ENCODE measurements at regions not wholly inside any gene's neighbourhood (a gene's known extent, or its start where the extent isn't known, plus 50 kb on each side); places are given as distances from the start of the nearest gene placed in this dataset.

DNA sequence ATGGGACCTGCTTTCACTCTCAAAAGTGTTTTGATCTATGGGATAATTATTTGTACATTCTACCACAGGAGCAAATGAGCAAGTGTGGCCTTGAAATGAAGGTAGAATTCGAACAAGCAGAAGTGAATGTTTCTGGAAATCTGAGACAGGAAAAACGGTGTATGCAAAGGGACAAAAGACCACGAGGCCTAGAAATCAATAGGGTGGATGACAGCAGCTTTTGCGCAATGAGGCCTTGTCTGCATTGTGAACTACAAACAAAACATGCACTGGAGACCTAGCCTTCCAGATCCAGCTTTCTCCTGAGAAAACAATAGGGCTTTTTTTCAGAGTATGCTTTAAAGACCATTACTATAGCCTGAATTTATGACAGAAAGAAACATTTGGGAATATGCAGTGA, 1137.0 kb downstream of the ROBO2 start:
- no peak for DNase-seq (ENCODE audit: low read depth in 4 of 6, low spot score in 6 of 6)
- Histone ChIP-seq H3K27ac (ENCODE audit: low read depth, low read length) (no peak overlapping the region), H3K4me1 (ENCODE audit: control insufficient read depth, insufficient read depth, low read length) (no peaks in the 10 kb centered on the region), H3K36me3 (ENCODE audit: control insufficient read depth, insufficient read depth, low read length) (no peaks in the 10 kb centered on the region), H3K27me3 (ENCODE audit: control insufficient read depth, insufficient read depth, low read length) (no peaks in the 10 kb centered on the region), H3K4me3 (ENCODE audit: low read depth, low read length) (no peak overlapping the region), H3K9me3 (ENCODE audit: control insufficient read depth, insufficient read depth, low read length) (no peaks in the 10 kb centered on the region)
- 67% methylated on average over 4 of the region's 4 CpGs for WGBS (ENCODE audit: insufficient coverage)

DNA sequence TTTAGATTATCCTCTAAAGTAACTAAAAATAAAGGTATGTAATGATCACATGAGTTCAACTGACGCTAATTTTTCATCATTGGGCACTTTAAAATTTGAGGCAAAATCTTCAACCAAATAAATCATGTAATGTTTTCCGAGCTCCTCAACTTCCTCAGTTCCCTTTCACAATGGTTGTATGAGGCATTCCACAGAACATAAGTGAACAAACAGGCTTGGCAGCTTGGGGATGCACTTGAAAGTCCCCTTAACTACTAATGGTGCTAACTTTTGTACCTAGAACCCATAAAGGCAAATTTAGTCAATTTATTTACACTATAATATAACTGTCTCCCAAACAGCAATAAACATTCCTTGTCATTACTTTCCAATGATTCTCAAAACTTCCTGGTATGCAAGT, 1137.9 kb downstream of the ROBO2 start:
- 100% methylated on average over 1 of the region's 2 CpGs for WGBS (ENCODE audit: insufficient coverage)
- no peak overlapping the region for H3K27ac ChIP-seq (ENCODE audit: low read depth, low read length)
- H3K4me3 ChIP-seq (ENCODE audit: low read depth, low read length), result no peak overlapping the region
- H3K27me3 ChIP-seq (ENCODE audit: control insufficient read depth, insufficient read depth, low read length), result no peaks in the 10 kb centered on the region
- no peaks in the 10 kb centered on the region for H3K9me3 ChIP-seq (ENCODE audit: control insufficient read depth, insufficient read depth, low read length)
- no peak for DNase-seq (ENCODE audit: low read depth in 4 of 6, low spot score in 6 of 6)
- H3K4me1 ChIP-seq (ENCODE audit: control insufficient read depth, insufficient read depth, low read length), result no peaks in the 10 kb centered on the region
- H3K36me3 ChIP-seq (ENCODE audit: control insufficient read depth, insufficient read depth, low read length), result no peaks in the 10 kb centered on the region

DNA sequence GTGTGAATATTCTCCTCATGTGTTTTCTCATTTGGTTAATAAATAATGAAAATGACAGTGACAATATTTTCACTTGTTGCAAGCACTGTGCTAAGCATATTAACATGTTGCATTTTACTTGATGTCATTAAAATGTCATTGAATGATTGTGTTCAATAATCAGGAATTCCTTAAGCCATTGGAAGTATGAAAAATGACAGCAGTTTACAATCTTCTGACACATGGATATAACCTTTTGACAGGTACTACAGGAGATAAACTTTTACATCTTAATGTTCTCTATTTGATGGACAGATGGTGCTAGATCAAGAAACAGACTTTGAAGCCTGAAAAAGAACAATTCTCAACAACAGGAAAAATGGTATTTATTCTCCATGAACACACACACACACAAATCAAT, 1138.3 kb downstream of the ROBO2 start:
- Histone ChIP-seq H3K4me3 (ENCODE audit: low read depth, low read length) (no peak overlapping the region), H3K4me1 (ENCODE audit: control insufficient read depth, insufficient read depth, low read length) (no peaks in the 10 kb centered on the region), H3K36me3 (ENCODE audit: control insufficient read depth, insufficient read depth, low read length) (no peaks in the 10 kb centered on the region), H3K27ac (ENCODE audit: low read depth, low read length) (no peak overlapping the region), H3K9me3 (ENCODE audit: control insufficient read depth, insufficient read depth, low read length) (no peaks in the 10 kb centered on the region), H3K27me3 (ENCODE audit: control insufficient read depth, insufficient read depth, low read length) (no peaks in the 10 kb centered on the region)
- DNase-seq (ENCODE audit: low read depth in 4 of 6, low spot score in 6 of 6), result no peak

DNA sequence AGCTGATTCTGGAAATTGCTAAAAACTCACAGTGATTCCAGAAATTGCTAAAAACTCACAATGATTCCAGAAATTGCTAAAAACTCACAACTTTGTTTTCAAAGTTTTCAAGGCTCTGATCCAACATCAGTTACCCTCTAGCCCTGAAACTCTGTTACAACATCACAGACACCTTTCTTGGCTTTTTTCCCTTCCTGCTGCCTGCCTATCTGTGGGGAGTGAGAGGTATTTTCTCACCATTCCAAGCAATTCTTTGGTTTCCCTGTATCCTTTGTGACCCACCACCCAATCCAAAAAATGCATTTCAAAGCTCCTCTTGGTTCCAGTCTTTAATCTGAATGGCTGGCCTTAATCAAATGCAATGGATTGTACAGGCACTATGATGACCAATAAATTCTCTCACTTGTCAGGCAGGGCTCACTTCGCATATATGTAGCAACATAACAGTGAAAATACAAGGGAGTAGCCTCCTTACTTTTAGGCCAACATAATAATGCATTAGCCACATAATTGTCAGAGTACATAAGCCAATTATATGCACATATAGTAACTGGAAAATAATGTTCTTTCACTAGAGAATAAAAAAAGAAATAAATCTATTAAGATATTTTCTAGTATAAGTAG, 1139.0 kb downstream of the ROBO2 start:
- WGBS (ENCODE audit: insufficient coverage), result no CpG with 5 or more reads among the region's 1 CpG
- no peaks in the 10 kb centered on the region for H3K4me1 ChIP-seq (ENCODE audit: control insufficient read depth, insufficient read depth, low read length)
- H3K27me3 ChIP-seq (ENCODE audit: control insufficient read depth, insufficient read depth, low read length), result no peaks in the 10 kb centered on the region
- H3K27ac ChIP-seq (ENCODE audit: low read depth, low read length), result no peak overlapping the region
- H3K36me3 ChIP-seq (ENCODE audit: control insufficient read depth, insufficient read depth, low read length), result no peaks in the 10 kb centered on the region
- DNase-seq (ENCODE audit: low read depth in 4 of 6, low spot score in 6 of 6), result no peak
- H3K4me3 ChIP-seq (ENCODE audit: low read depth, low read length), result no peak overlapping the region
- no peaks in the 10 kb centered on the region for H3K9me3 ChIP-seq (ENCODE audit: control insufficient read depth, insufficient read depth, low read length)

DNA sequence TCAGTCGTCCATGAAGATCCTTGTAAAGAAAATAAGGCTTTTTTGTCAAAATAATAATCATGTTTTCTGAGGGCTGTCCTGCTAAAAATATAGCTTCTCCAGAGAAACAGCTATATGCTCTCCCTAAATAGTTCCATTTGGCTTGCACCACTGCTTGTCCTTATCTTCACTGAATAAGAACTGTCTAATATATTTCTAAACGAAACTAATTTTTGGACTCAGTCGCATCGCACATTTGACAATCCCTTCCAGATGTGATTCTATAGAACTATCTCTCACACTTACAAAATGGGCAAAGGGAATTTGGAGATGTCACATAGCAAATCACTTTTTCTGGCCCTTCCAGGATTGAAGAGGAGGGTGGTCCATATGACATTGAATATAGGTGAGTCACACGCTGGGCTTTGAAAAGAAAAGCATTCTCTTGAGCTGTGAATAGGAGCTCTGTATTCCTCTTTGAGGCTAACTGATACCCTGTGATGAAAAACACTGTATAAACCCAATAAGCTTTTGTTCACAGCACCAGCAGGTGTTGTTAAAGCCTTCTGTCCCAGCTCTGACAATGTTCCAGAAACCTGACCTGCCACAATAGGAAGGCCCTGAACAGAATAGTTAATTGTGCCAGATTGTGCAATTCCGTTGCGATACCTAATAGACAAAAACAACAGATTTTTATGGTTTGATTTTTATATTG, 1144.2 kb downstream of the ROBO2 start:
- no peak overlapping the region for H3K27ac ChIP-seq (ENCODE audit: low read depth, low read length)
- peak in 2 of 6 donors; percentile 26 to 34 for DNase-seq (ENCODE audit: low read depth in 4 of 6, low spot score in 6 of 6)
- WGBS (ENCODE audit: insufficient coverage), result no CpG with 5 or more reads among the region's 7 CpGs
- no peaks in the 10 kb centered on the region for H3K36me3 ChIP-seq (ENCODE audit: control insufficient read depth, insufficient read depth, low read length)
- H3K4me3 ChIP-seq (ENCODE audit: low read depth, low read length), result no peak overlapping the region
- H3K27me3 ChIP-seq (ENCODE audit: control insufficient read depth, insufficient read depth, low read length), result no peaks in the 10 kb centered on the region
- no peaks in the 10 kb centered on the region for H3K4me1 ChIP-seq (ENCODE audit: control insufficient read depth, insufficient read depth, low read length)
- H3K9me3 ChIP-seq (ENCODE audit: control insufficient read depth, insufficient read depth, low read length), result no peaks in the 10 kb centered on the region

DNA sequence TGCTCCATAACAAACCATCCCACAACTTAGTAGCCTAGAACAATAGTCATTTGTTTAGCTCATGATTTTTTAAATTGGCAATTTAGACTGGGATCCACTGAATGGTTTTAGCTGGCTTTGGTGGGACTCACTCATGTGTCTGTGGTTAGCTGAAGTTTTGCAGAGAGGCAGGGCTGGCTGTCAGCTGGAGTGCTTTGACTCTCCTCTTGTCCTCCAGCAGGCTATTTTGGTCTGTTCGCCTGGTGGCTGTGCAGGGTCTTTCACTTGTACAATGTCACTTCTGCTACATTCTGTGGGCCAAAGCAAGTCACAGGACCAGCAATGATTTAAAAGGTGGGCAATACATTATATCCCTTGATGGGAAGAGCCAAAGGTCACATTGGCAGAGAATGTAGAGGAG, 1146.5 kb downstream of the ROBO2 start:
- Histone ChIP-seq H3K27me3 (ENCODE audit: control insufficient read depth, insufficient read depth, low read length) (no peaks in the 10 kb centered on the region), H3K27ac (ENCODE audit: low read depth, low read length) (no peak overlapping the region), H3K4me3 (ENCODE audit: low read depth, low read length) (no peak overlapping the region), H3K9me3 (ENCODE audit: control insufficient read depth, insufficient read depth, low read length) (no peaks in the 10 kb centered on the region), H3K36me3 (ENCODE audit: control insufficient read depth, insufficient read depth, low read length) (no peaks in the 10 kb centered on the region), H3K4me1 (ENCODE audit: control insufficient read depth, insufficient read depth, low read length) (no peaks in the 10 kb centered on the region)
- 88% methylated on average over 1 of the region's 1 CpG for WGBS (ENCODE audit: insufficient coverage)
- DNase-seq (ENCODE audit: low read depth in 4 of 6, low spot score in 6 of 6), result no peak

DNA sequence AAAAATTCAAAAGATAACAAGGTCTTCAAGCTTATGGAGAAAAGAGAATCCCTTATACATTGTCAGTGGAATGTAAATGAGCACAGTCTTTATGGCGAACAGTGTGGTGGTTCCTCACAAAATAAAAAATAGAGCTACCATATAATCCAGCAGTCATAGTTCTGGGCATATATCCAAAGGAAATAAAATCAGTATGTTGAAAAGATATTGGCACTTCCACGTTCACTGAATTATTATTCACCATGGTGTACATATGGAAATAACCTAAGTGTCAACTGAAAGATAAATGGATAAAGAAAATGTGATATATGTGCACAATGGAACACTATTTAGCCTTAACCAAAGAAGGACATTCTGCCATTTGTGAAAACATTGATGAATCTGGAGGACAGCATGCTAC, 1161.2 kb downstream of the ROBO2 start:
- WGBS (ENCODE audit: insufficient coverage), result no CpG with 5 or more reads among the region's 2 CpGs
- H3K9me3 ChIP-seq (ENCODE audit: control insufficient read depth, insufficient read depth, low read length), result no peaks in the 10 kb centered on the region
- H3K36me3 ChIP-seq (ENCODE audit: control insufficient read depth, insufficient read depth, low read length), result no peaks in the 10 kb centered on the region
- no peak for DNase-seq (ENCODE audit: low read depth in 4 of 6, low spot score in 6 of 6)
- H3K27me3 ChIP-seq (ENCODE audit: control insufficient read depth, insufficient read depth, low read length), result no peaks in the 10 kb centered on the region
- H3K27ac ChIP-seq (ENCODE audit: low read depth, low read length), result no peak overlapping the region
- no peaks in the 10 kb centered on the region for H3K4me1 ChIP-seq (ENCODE audit: control insufficient read depth, insufficient read depth, low read length)
- H3K4me3 ChIP-seq (ENCODE audit: low read depth, low read length), result no peak overlapping the region

DNA sequence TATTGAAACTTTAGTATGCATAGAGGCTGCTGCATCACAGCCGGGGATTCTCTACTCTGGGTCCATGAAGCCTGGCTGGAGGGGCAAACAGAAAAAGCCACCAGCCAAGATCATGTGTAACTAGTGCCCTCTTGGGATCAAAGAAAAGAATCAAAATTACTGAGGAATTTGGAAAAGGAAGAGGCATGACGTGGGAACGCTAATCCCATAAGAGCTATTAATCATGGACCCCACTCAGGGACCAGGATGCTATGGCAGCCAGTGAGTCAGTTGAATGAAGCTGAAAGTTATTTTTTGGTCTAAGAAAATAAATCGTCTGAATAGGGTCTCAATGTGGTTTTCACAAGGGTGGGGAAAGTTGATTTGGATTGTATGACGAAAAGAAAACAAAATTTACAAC, 1165.1 kb downstream of the ROBO2 start:
- H3K27me3 ChIP-seq (ENCODE audit: control insufficient read depth, insufficient read depth, low read length), result no peaks in the 10 kb centered on the region
- no peaks in the 10 kb centered on the region for H3K9me3 ChIP-seq (ENCODE audit: control insufficient read depth, insufficient read depth, low read length)
- WGBS (ENCODE audit: insufficient coverage), result 33% methylated on average over 3 of the region's 5 CpGs
- peak in 4 of 6 donors; percentile 2 to 50 (median 21) for DNase-seq (ENCODE audit: low read depth in 4 of 6, low spot score in 6 of 6)
- H3K4me3 ChIP-seq (ENCODE audit: low read depth, low read length), result no peak overlapping the region
- H3K27ac ChIP-seq (ENCODE audit: low read depth, low read length), result no peak overlapping the region
- no peaks in the 10 kb centered on the region for H3K36me3 ChIP-seq (ENCODE audit: control insufficient read depth, insufficient read depth, low read length)
- H3K4me1 ChIP-seq (ENCODE audit: control insufficient read depth, insufficient read depth, low read length), result no peaks in the 10 kb centered on the region

DNA sequence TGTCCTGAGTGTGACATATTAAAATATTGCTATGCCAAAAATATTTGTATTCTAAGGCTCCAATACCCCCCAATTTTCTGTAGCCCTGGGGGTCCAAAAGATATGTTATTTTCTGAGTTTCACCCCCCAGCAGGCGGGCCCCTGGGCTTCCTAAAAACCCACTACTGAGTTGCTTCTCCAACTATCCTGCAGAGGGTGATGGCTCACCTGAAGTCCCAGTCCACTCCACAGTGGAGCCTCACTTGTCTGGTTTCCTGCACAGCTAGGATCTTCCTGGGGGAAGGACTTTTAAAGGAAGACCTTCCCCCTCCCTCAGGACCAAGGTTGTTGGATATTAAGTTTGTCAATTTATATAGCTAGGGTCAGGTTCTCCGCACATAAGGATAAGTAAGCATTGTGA, 1181.4 kb downstream of the ROBO2 start:
- WGBS (ENCODE audit: insufficient coverage), result 70% methylated on average over 1 of the region's 2 CpGs
- Histone ChIP-seq H3K4me3 (ENCODE audit: low read depth, low read length) (no peak overlapping the region), H3K9me3 (ENCODE audit: control insufficient read depth, insufficient read depth, low read length) (no peaks in the 10 kb centered on the region), H3K27me3 (ENCODE audit: control insufficient read depth, insufficient read depth, low read length) (no peaks in the 10 kb centered on the region), H3K27ac (ENCODE audit: low read depth, low read length) (no peak overlapping the region), H3K36me3 (ENCODE audit: control insufficient read depth, insufficient read depth, low read length) (no peaks in the 10 kb centered on the region), H3K4me1 (ENCODE audit: control insufficient read depth, insufficient read depth, low read length) (no peaks in the 10 kb centered on the region)
- DNase-seq (ENCODE audit: low read depth in 4 of 6, low spot score in 6 of 6), result no peak

DNA sequence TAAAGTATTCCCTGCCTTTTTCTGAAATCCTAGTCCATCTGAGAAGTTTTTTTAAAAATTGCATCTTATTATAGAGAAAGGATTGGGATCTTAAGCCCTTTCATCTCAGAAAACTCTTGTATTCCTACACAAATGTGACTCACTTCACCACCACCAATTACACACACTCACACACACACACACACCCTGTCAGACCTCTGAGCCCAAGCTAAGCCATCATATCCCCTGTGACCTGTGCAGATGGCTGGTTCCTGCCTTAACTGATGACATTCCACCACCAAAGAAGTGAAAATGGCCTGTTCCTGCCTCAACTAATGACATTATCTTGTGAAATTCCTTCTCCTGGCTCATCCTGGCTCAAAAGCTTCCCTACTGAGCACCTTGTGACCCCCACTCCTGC, 1181.9 kb downstream of the ROBO2 start:
- DNase-seq (ENCODE audit: low read depth in 4 of 6, low spot score in 6 of 6), result no peak
- Histone ChIP-seq H3K4me1 (ENCODE audit: control insufficient read depth, insufficient read depth, low read length) (no peaks in the 10 kb centered on the region), H3K9me3 (ENCODE audit: control insufficient read depth, insufficient read depth, low read length) (no peaks in the 10 kb centered on the region), H3K36me3 (ENCODE audit: control insufficient read depth, insufficient read depth, low read length) (no peaks in the 10 kb centered on the region), H3K27ac (ENCODE audit: low read depth, low read length) (no peak overlapping the region), H3K4me3 (ENCODE audit: low read depth, low read length) (no peak overlapping the region), H3K27me3 (ENCODE audit: control insufficient read depth, insufficient read depth, low read length) (no peaks in the 10 kb centered on the region)

Data from spinal cord (tissue), 9 donors.